K562 (cell line): ENCODE measurements at regions not wholly inside any gene's neighbourhood (a gene's known extent, or its start where the extent isn't known, plus 50 kb on each side); places are given as distances from the start of the nearest gene placed in this dataset.

Source experiments
- ATAC-seq: fragments of 200-7000 bp; cut with Tn5 transposase; 3 replicates; pipeline ENCODE4 v1.9.1; 2020; ENCODE audit warnings: moderate library complexity
- BruUV-seq: library from RNA; stranded (reverse); fragments of 400-500 nt; replicated peaks from 2 replicates; lab custom pipeline; 2021; lab: Mats Ljungman, UMichigan
- CTCF ChIA-PET: fragments of 300-600 bp; formaldehyde crosslinking; extraction: SDS; loops from one replicate; lab custom pipeline; 2021; ENCODE audit warnings: low intra/inter-chr PET ratio; lab: Yijun Ruan, JAX
- POLR2A ChIA-PET: fragments of 300-600, 350-650 bp; sonication (Branson Sonifier 250); formaldehyde crosslinking; extraction: SDS; loops from one replicate; lab custom pipeline; 2021; ENCODE audit warnings: antibody characterized with exemption, inconsistent platforms; lab: Yijun Ruan, JAX
- DNase-seq, 4 experiments: peaks; one replicate each; pipeline versions ENCODE4 v3.0.0 to v3.0.0-alpha.2; 2011 to 2018; ENCODE audit warnings: low spot score in 3 of 4, mixed read lengths in 3 of 4; ENCODE audit errors: extremely low read depth in 1 of 4
- FAIRE-seq: peaks from 2 replicates; lab custom pipeline; 2011; peaks lifted over from hg19 to GRCh38; lab: Jason Lieb, UNC
- H2AFZ ChIP-seq: 2 replicates; pipeline ENCODE4 v1.6.0; 2011; ENCODE audit warnings: low read depth, low read length, control low read depth, inconsistent platforms
- H3K27ac ChIP-seq: fragments of 200-600 bp; 3 replicates; pipeline ENCODE4 v1.8.0; 2011; ENCODE audit warnings: low read depth, mild to moderate bottlenecking, control low read depth, inconsistent platforms, low read length, moderate library complexity, mixed read lengths; ENCODE audit errors: extremely low read depth
- H3K27me3 ChIP-seq, 2 experiments: fragments of 300-600 bp in 1 of 2; 2 replicates in 1 of 2; 3 replicates in 1 of 2; pipeline versions ENCODE4 v1.6.0 to v1.8.0; 2011; ENCODE audit warnings: inconsistent platforms in 2 of 2, low read length in 2 of 2, mild to moderate bottlenecking in 1 of 2, mixed read lengths in 1 of 2, moderate library complexity in 1 of 2; ENCODE audit not compliant: control insufficient read depth in 2 of 2, insufficient read depth in 2 of 2
- H3K36me3 ChIP-seq: fragments of 300-600 bp; 3 replicates; pipeline ENCODE4 v1.8.0; 2011; ENCODE audit warnings: mild to moderate bottlenecking, low read length, inconsistent platforms; ENCODE audit not compliant: control insufficient read depth, insufficient read depth
- H3K4me1 ChIP-seq, 2 experiments: fragments of 200-600 bp in 1 of 2; replicated peaks in 1 of 2; 2 replicates in 1 of 2; 3 replicates in 1 of 2; pipeline versions ENCODE4 v1.5.1 to v1.8.0; 2011; ENCODE audit warnings: inconsistent platforms in 2 of 2, low read length in 2 of 2, mild to moderate bottlenecking in 1 of 2, mixed read lengths in 1 of 2, moderate library complexity in 1 of 2; ENCODE audit not compliant: control insufficient read depth in 2 of 2, insufficient read depth in 2 of 2
- H3K4me2 ChIP-seq: 2 replicates; pipeline ENCODE4 v1.6.1; 2011; ENCODE audit warnings: low read length, control low read depth, inconsistent platforms, mixed read lengths; ENCODE audit not compliant: insufficient read depth
- H3K4me3 ChIP-seq: fragments of 200-600 bp; sonication (generic), shearing (Covaris generic); 2 replicates; pipeline ENCODE4 v1.5.1; 2016; ENCODE audit warnings: control low read depth, inconsistent platforms
- H3K79me2 ChIP-seq: fragments of 200-600 bp; 3 replicates; pipeline ENCODE4 v1.8.0; 2011; ENCODE audit warnings: low read length, inconsistent platforms; ENCODE audit not compliant: control insufficient read depth, insufficient read depth
- H3K9ac ChIP-seq, 2 experiments: 2 replicates each; pipeline versions ENCODE4 v1.6.0 to v1.6.1; 2011; ENCODE audit warnings: low read depth in 2 of 2, low read length in 2 of 2, control low read depth in 1 of 2, inconsistent platforms in 1 of 2, mild to moderate bottlenecking in 1 of 2, mixed read lengths in 1 of 2; ENCODE audit not compliant: insufficient read depth in 1 of 2
- H3K9me1 ChIP-seq: one replicate; pipeline ENCODE4 v1.6.0; 2011; ENCODE audit warnings: inconsistent platforms, mild to moderate bottlenecking, low read length, moderate library complexity; ENCODE audit not compliant: control insufficient read depth, insufficient read depth
- H3K9me3 ChIP-seq: replicated peaks from 2 replicates; pipeline ENCODE4 v1.5.1; 2011; ENCODE audit warnings: low read depth, low read length, inconsistent platforms; ENCODE audit not compliant: control insufficient read depth, insufficient read depth
- H4K20me1 ChIP-seq: replicated peaks from 2 replicates; pipeline ENCODE4 v1.6.1; 2011; ENCODE audit warnings: low read length, inconsistent platforms, mixed read lengths; ENCODE audit not compliant: control insufficient read depth, insufficient read depth
- KLF1 ChIP-seq: fragments of 450-650 bp; IDR thresholded peaks from 2 replicates; pipeline ENCODE4 v1.6.1; 2016; ENCODE audit warnings: missing genetic modification characterization, missing compliant biosample characterization
- KLF6 ChIP-seq: fragments of 250-450 bp; sonication (Bioruptor Pico); IDR thresholded peaks from 2 replicates; pipeline ENCODE4 v1.4.0; 2020; ENCODE audit warnings: mild to moderate bottlenecking, moderate library complexity, borderline replicate concordance
- NFE2 ChIP-seq: IDR thresholded peaks from 2 replicates; pipeline ENCODE4 v1.6.1; 2014; ENCODE audit warnings: antibody characterized with exemption, low read depth
- SIRT6 ChIP-seq: IDR thresholded peaks from one replicate; pipeline ENCODE4 v1.6.1; 2012; ENCODE audit warnings: low read depth, mild to moderate bottlenecking, control low read depth, inconsistent platforms, low read length, moderate library complexity
- ZFP30 ChIP-seq: fragments of 250-450 bp; sonication (Bioruptor Pico); IDR thresholded peaks from 2 replicates; pipeline ENCODE4 v1.8.0; 2022; ENCODE audit warnings: moderate library complexity, mild to moderate bottlenecking, inconsistent platforms, borderline replicate concordance
- ZNF134 ChIP-seq: fragments of 250-450 bp; sonication (Bioruptor Pico); conservative IDR thresholded peaks from 2 replicates; pipeline ENCODE4 v1.4.0; 2020
- ZNF253 ChIP-seq: fragments of 250-450 bp; sonication (Bioruptor Pico); conservative IDR thresholded peaks from 2 replicates; pipeline ENCODE4 v1.6.1; 2021; ENCODE audit warnings: mild to moderate bottlenecking
- ZNF551 ChIP-seq: fragments of 250-450 bp; sonication (Bioruptor Pico); IDR thresholded peaks from 2 replicates; pipeline ENCODE4 v1.5.0; 2021; ENCODE audit warnings: mild to moderate bottlenecking, moderate library complexity
- ZNF699 ChIP-seq: fragments of 250-450 bp; sonication (Bioruptor Pico); IDR thresholded peaks from 2 replicates; pipeline ENCODE4 v1.8.0; 2021; ENCODE audit warnings: mild to moderate bottlenecking, moderate library complexity; ENCODE audit not compliant: insufficient replicate concordance
- WGBS: fragments of 100-300 bp; shearing (Covaris generic); methylation state at CpG from one replicate; pipeline ENCODE4 v1.1.6; 2016; ENCODE audit warnings: low coverage, mixed read lengths; ENCODE audit not compliant: insufficient coverage; ENCODE audit errors: missing lambda C conversion rate; 5-methylcytosine and 5-hydroxymethylcytosine counted together
- in situ Hi-C: fragments of 300-500 bp; cut with MboI; formaldehyde crosslinking; loops from 4 replicates; pipeline ENCODE4 v1.15.0; 2018; ENCODE audit warnings: inconsistent platforms, mixed read lengths
- intact Hi-C: fragments of 100-400 bp; cut with micrococcal nuclease; formaldehyde crosslinking; loops from 2 replicates; pipeline ENCODE4 v1.14.2; 2022

GRCh38 chr11:90635151-90635550 lies 412.3 kb upstream of the CHORDC1 start:
- in situ Hi-C loops: no loop called here
- H3K27me3 ChIP-seq: no peaks in the 10 kb centered on the region
- TF ChIP-seq ZFP30 (CRISPR knock-in tag): no peak
- TF ChIP-seq, all 486 proteins: peak for 0
- WGBS: 6% methylated on average over 1 of the region's 1 CpG
- BruUV-seq: no TSS peak
- Histone ChIP-seq H3K9me1 (no peaks in the 10 kb centered on the region), H3K4me3 (no peak overlapping the region), H3K9ac (no peak overlapping the region), H3K4me2 (no peak overlapping the region), H3K27ac (no peak overlapping the region), H3K4me1 (no peaks in the 10 kb centered on the region), H2AFZ (no peak overlapping the region), H3K36me3 (no peaks in the 10 kb centered on the region), H3K79me2 (no peaks in the 10 kb centered on the region), H3K9me3 (no peaks in the 10 kb centered on the region), H4K20me1 (no peaks in the 10 kb centered on the region)
- ATAC-seq (no peak), FAIRE-seq (no peak), DNase-seq (no peak)
- ChIA-PET POLR2A (no interaction called here), CTCF (no interaction called here)
- intact Hi-C loops: no loop called here

- Histone ChIP-seq H2AFZ (no peak overlapping the region), H3K9me3 (no peaks in the 10 kb centered on the region), H3K36me3 (no peaks in the 10 kb centered on the region), H3K9ac (no peak overlapping the region), H3K27ac (no peak overlapping the region), H3K4me1 (no peaks in the 10 kb centered on the region), H3K27me3 (no peaks in the 10 kb centered on the region), H3K79me2 (no peaks in the 10 kb centered on the region), H3K4me3 (no peak overlapping the region), H3K9me1 (no peaks in the 10 kb centered on the region), H3K4me2 (no peak overlapping the region), H4K20me1 (no peaks in the 10 kb centered on the region)
- in situ Hi-C loops (no loop called here), intact Hi-C loops (no loop called here)
- ChIA-PET POLR2A (no interaction called here), CTCF (no interaction called here)
- ATAC-seq (no peak), FAIRE-seq (no peak), DNase-seq (no peak)
- 0% methylated on average over 4 of the region's 4 CpGs for WGBS
- no TSS peak for BruUV-seq
- TF ChIP-seq ZNF699 (CRISPR knock-in tag) (no peak), ZNF134 (CRISPR knock-in tag) (no peak), KLF1 (tag) (no peak), ZNF253 (CRISPR knock-in tag) (no peak), SIRT6 (no peak), NFE2 (no peak), ZNF551 (no peak), KLF6 (CRISPR knock-in tag) (no peak)
Measured at GRCh38 chr11:90630176-90630575, 407.3 kb upstream of the CHORDC1 start.
